SH-SY5Y (cell line): ENCODE measurements at regions not wholly inside any gene's neighbourhood (a gene's known extent, or its start where the extent isn't known, plus 50 kb on each side); places are given as distances from the start of the nearest gene placed in this dataset.

Experiments
- GATA2 ChIP-seq: IDR thresholded peaks from 2 replicates; pipeline ENCODE4 v1.6.1; 2011; ENCODE audit warnings: mild to moderate bottlenecking, low read depth, low read length
- GATA3 ChIP-seq: IDR thresholded peaks from 2 replicates; pipeline ENCODE4 v1.6.1; 2011; ENCODE audit warnings: low read depth, mild to moderate bottlenecking, low read length, moderate library complexity

DNA sequence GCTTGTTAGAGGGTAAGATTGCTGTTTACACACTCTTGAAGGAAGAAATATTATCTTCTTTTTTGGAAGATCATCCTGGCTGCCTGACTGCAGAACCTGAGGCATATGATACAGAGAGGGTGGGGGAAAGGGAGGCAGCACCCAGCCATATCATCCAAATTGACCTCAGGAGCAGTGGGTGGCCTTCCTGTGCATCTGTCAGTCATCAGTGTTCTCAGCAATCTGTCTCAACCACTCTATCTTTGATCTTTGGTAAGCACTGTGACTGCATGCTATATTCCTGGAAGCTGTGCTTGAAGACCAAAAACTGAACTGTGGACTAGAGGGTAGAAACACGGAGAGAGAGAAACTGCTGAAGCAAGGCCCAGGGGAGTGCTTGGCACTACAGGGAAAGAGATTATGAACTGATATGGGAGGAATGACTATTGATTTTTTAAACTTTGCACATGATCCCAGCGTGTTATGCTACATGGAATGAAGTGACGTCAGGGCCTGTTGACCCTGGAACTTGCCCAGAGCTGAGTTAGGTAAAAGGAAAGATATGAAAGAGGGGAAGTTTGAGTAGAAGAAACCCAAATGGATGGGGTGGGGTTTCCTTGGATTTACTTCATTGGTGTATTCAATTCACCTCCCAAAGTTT lies 171.5 kb downstream of the ASCL1 start:
- no peak for TF ChIP-seq GATA2
- no peak for TF ChIP-seq GATA3
